Activated CD4-positive, CD25-positive, alpha-beta regulatory T cell (primary cell): ENCODE measurements at regions not wholly inside any gene's neighbourhood (a gene's known extent, or its start where the extent isn't known, plus 50 kb on each side); places are given as distances from the start of the nearest gene placed in this dataset.
"Not testable (repeated sequence)": the region's sequence is repeated elsewhere in the genome, so short reads cannot be mapped to it uniquely, and the experiment has no call there.

ENCODE experiments used
- DNase-seq, 4 experiments: peaks; one replicate each; lab custom pipeline; 2025; lab: John Stamatoyannopoulos, UW

DNA sequence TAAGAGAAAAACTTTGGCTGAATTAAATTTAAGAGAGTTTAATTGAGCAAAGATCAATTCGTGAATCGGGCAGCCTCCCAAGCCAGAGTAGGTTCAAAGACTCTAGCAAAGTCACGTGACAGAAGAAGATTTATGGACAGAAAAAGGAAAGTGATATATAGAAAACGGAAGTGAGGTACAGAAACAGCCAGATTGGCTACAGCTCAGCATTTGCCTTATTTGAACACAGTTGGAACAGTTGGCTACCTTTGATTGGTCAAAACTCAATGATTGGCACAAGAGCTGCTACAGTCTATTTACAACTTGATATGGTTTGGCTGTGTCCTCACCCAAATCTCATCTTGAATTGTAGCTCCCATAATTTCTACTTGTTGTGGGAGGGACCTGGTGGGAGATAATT, 102.6 kb downstream of the PLG start:
- DNase-seq, result no peak

- DNase-seq, result no peak
Observed at GRCh38 chr6:160808263-160808662, 106.2 kb downstream of the PLG start.

GRCh38 chr6:160810238-160810637, 108.2 kb downstream of the PLG start:
- no peak for DNase-seq

DNA sequence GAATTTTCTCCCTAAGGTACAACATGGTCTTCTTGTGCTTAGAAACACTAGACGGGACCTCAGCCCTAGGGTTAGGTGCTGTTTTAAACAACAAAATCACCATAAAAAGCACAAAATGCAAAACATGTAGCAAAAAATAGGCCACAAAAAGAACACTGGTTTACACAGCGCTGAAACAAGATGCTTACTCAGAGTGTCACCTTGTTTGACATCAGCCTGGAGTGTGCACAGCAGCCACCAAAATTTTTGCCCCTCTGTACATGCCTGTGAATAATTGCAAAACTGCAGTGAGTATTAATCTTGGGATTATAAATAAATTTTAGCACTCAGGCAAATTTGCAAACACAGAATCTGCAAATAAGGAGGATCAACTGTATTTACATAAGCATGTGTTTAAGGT, 110.1 kb downstream of the PLG start:
- no peak for DNase-seq

- no peak for DNase-seq
Observed at GRCh38 chr6:160818934-160819333, 116.9 kb downstream of the PLG start.

DNA sequence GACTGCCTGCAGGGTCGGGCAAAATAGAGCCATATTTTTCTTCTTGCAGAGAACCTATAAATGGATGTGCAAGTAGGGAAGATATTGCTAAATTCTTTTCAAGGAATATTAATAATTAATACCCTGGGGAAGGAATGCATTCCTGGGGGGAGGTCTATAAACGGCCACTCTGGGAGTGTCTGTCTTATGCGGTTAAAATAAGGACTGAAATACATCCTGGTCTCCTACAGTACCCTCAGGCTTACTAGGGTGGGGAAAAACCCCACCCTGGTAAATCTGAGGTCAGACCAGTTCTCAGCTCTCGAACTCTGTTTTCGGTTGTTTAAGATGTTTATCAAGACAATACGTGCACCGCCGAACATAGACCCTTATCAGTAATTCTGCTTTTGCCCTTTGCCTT, 118.6 kb downstream of the PLG start:
- not testable (repeated sequence) for DNase-seq

GRCh38 chr6:160831739-160832138, 129.7 kb downstream of the PLG start:
- no peak for DNase-seq

- DNase-seq, result no peak
Observed at GRCh38 chr6:160832422-160832821, 130.4 kb downstream of the PLG start.

GRCh38 chr6:160837146-160837545, 135.1 kb downstream of the PLG start:
- no peak for DNase-seq

DNA sequence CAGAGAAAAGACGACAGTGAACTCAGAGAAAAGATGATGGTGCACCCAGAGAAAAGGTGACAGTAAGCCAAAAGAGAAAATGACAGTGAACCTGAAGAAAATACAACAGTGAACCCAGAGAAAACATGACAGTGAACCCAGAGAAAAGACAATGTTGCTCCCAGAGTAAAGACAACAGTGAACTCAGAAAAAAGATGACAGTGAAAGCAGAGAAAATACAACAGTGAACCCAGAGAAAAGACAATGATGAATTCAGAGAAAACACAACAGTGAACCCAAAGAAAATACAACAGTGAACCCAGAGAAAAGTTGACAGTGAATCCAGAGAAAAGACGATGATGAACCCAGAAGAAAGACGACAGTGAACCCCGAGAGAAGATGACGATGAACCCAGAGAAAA, 140.5 kb upstream of the MAP3K4 start:
- no peak for DNase-seq

DNA sequence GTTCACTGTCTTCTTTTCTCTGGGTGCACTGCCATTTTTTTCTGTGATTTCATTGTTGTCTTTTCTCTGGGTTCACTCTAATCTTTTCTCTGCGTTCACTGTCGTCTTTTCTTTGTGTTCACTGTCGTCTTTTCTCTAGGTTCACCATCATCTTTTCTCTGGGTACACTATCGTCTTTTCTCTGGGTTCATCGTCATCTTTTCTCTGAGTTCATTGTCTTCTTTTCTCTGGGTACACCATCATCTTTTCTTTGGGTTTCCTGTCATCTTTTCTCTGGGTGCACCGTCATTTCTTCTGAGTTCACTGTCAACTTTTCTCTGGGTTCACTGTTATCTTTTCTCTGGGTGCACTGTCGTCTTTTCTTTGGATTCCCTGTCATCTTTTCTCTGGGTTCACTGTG, 137.6 kb upstream of the MAP3K4 start:
- no peak for DNase-seq

GRCh38 chr6:160858886-160859285, 132.7 kb upstream of the MAP3K4 start:
- no peak for DNase-seq

- DNase-seq, result no peak
Observed at GRCh38 chr6:160859822-160860221, 131.7 kb upstream of the MAP3K4 start.

- no peak for DNase-seq
Observed at GRCh38 chr6:160861824-160862223, 129.7 kb upstream of the MAP3K4 start.

- DNase-seq, result no peak
Observed at GRCh38 chr6:160863782-160864181, 127.8 kb upstream of the MAP3K4 start.

GRCh38 chr6:160871320-160871719, 120.2 kb upstream of the MAP3K4 start:
- DNase-seq, result no peak

GRCh38 chr6:160881148-160881808, 110.3 kb upstream of the MAP3K4 start:
- DNase-seq, result no peak

GRCh38 chr6:160882006-160882405, 109.6 kb upstream of the MAP3K4 start:
- no peak for DNase-seq

GRCh38 chr6:160882791-160883279, 108.7 kb upstream of the MAP3K4 start:
- no peak for DNase-seq

- DNase-seq, result no peak
Observed at GRCh38 chr6:160883560-160883959, 108.0 kb upstream of the MAP3K4 start.

DNA sequence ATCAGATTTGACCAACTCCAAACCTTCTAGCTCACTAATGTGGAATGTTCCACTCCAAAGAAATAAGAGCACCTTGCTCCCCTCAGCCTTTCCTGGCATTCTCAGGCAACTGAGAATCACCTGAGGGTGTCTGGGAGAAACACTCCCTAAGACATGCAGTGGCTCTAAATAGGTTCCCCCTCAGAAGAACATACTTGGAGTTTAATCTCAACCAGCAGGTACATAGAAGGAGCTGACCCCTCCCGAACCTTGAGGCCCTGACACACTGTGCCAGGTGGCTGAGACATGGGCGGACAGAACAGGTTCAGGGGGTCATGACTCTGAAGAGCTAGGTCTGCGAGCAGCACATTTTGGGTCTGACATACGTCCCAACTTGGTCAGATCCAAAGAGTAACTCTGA, 107.6 kb upstream of the MAP3K4 start:
- DNase-seq, result no peak

DNA sequence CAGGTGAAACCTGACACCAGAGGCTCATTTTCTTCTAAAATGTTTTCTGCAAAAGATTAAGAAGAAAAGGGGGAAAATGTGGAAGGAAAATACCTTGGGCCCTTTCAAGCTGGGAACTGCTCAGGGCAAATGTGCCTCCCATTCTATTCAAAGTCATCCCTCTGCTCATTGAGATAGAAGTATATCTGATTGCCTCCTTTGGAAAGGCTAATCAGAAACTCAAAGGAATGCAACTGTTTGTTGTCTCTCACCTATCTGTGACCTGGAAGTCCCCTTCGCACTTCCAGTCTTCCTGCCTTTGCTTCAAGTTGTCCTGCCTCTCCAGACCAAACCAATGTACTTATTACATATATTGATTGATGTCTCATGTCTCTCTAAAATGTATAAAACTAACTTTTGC, 102.4 kb upstream of the MAP3K4 start:
- not testable (repeated sequence) for DNase-seq

DNA sequence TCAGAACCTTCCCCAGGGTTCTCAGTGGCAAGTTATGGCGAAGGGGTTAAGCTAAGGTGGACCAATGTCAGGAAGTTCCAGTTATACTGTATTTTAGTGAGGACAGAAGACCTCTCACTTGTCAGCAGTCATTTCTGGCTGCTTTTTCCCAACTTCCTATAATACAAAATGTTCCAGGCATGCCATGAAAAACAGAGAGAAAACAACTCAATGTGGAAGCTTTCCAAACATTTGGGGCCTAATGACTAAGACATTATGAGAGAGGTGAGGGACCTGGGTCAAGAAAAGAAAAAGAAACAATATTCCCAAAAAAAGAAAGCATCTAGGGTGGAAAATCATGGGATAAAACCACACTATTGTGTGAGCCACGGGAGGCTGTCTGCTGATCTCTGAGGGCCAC, 99.9 kb upstream of the MAP3K4 start:
- DNase-seq, result no peak

GRCh38 chr6:160895562-160895961, 96.0 kb upstream of the MAP3K4 start:
- no peak for DNase-seq
